H1 (cell line): ENCODE measurements at regions not wholly inside any gene's neighbourhood (a gene's known extent, or its start where the extent isn't known, plus 50 kb on each side); places are given as distances from the start of the nearest gene placed in this dataset.

Experiments used
- BRCA1 ChIP-seq: IDR thresholded peaks from 2 replicates; pipeline ENCODE4 v1.6.1; 2012; ENCODE audit warnings: low read depth, low read length, improper control_type of control experiment
- CTCF ChIP-seq, 3 experiments: IDR thresholded peaks; 1 replicate in 2 of 3; 2 replicates in 1 of 3; pipeline versions ENCODE4 v1.5.1 to v1.6.1; 2011; ENCODE audit warnings: low read length in 3 of 3, mild to moderate bottlenecking in 3 of 3, inconsistent platforms in 2 of 3, low read depth in 1 of 3, moderate library complexity in 1 of 3; ENCODE audit not compliant: insufficient read depth in 1 of 3; ENCODE audit errors: control extremely low read depth in 1 of 3
- HDAC6 ChIP-seq: IDR thresholded peaks from one replicate; pipeline ENCODE4 v1.7.1; 2012; ENCODE audit warnings: low read depth, mild to moderate bottlenecking, inconsistent platforms, low read length, moderate library complexity
- NRF1 ChIP-seq: IDR thresholded peaks from 2 replicates; pipeline ENCODE4 v1.6.1; 2011; ENCODE audit warnings: mild to moderate bottlenecking, low read depth, low read length, improper control_type of control experiment
- POLR2A ChIP-seq, 2 experiments: IDR thresholded peaks; 1 replicate in 1 of 2; 2 replicates in 1 of 2; pipeline ENCODE4 v1.6.1; 2011; ENCODE audit warnings: low read depth in 2 of 2, low read length in 2 of 2, mild to moderate bottlenecking in 2 of 2; ENCODE audit errors: control extremely low read depth in 1 of 2
- RFX5 ChIP-seq: IDR thresholded peaks from 2 replicates; pipeline ENCODE4 v1.6.1; 2011; ENCODE audit warnings: low read depth, low read length, improper control_type of control experiment, borderline replicate concordance
- SIX5 ChIP-seq: IDR thresholded peaks from 2 replicates; pipeline ENCODE4 v1.6.1; 2011; ENCODE audit warnings: mild to moderate bottlenecking, low read depth, low read length

- TF ChIP-seq SIX5 (no peak), BRCA1 (no peak), RFX5 (no peak), CTCF (IDR thresholded peaks at IDR 0.05; ENCODE audit: control extremely low read depth in 1 of 3, insufficient read depth in 1 of 3, low read depth in 1 of 3, low read length in 3 of 3) (no peak), NRF1 (no peak), HDAC6 (no peak), POLR2A (IDR thresholded peaks at IDR 0.05; ENCODE audit: control extremely low read depth in 1 of 2, low read depth in 2 of 2, low read length in 2 of 2) (no peak)
These were observed 304.0 kb downstream of the IRS1 start (continued) for GRCh38 chr2:226495466-226496272.
